HG03469 (cell line): ENCODE measurements at regions not wholly inside any gene's neighbourhood (a gene's known extent, or its start where the extent isn't known, plus 50 kb on each side); places are given as distances from the start of the nearest gene placed in this dataset.

ENCODE experiments used
- ATAC-seq: cut with Tn5 transposase; IDR thresholded peaks from one replicate; pipeline ENCODE4 v1.9.1; 2021; ENCODE audit warnings: mild to moderate bottlenecking, moderate library complexity, moderate number of reproducible peaks; ENCODE audit not compliant: unreplicated experiment

- no peak for ATAC-seq
These were observed 322.5 kb upstream of the POM121L12 start for GRCh38 chr7:52712938-52713337.

DNA sequence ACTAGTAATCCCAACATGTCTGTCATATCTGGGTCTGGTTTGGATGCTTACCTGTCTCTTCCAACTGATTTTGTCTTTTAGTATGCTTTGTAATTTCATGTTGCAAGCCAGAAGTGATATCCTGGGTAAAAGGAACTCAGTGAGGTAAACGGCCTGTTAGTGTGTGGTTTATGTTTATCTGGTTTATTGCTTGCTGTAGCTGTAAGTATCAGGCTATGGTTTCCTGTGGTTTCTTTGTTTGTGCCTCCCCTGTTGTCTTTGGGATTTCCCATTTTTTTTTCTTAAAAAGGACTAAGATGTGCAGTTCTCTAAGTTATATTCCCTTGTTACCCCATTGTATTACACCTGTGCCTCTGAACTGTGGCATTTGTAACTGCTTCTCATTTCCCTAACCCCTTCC is 323.5 kb upstream of the POM121L12 start:
- no peak for ATAC-seq

DNA sequence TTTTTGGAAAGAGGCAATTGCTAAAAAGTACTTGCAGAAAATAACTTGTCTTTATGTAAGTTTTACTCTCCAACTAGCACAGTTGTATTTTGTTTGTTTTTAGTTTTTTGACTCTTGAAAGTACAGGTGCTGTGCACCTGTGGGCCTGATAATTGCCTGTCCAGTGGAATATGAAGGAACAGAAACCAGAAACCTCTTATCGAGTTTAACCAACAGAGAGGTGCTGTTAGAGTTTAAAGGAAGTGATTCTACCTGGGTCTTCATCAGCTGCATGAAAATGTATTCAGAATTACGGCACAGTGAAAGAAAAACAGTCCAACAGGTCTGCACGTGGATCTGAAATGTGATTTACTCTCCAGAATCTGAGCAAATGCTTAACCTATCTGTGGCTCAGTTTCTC is 326.6 kb upstream of the POM121L12 start:
- no peak for ATAC-seq

GRCh38 chr7:52705768-52706167 is 329.7 kb upstream of the POM121L12 start:
- ATAC-seq = no peak

DNA sequence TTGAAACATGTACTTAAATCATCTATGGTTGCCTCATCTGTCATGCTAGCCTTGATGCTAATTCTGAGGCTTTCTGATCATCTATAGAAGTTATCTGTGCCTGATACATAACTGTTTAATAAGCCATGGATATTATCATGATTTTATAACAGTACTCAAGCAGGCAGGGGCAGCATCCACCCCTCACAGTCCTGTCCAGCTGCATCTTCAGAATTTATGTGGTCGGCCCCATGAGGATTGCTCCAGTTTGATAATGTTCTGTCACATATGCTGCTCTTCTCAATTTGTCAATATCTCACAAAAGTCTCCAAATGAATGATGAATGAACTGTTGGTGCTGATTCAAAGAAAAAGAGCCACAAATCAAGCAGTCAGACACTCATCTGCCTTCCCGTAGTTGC is 335.1 kb upstream of the POM121L12 start:
- no peak for ATAC-seq

DNA sequence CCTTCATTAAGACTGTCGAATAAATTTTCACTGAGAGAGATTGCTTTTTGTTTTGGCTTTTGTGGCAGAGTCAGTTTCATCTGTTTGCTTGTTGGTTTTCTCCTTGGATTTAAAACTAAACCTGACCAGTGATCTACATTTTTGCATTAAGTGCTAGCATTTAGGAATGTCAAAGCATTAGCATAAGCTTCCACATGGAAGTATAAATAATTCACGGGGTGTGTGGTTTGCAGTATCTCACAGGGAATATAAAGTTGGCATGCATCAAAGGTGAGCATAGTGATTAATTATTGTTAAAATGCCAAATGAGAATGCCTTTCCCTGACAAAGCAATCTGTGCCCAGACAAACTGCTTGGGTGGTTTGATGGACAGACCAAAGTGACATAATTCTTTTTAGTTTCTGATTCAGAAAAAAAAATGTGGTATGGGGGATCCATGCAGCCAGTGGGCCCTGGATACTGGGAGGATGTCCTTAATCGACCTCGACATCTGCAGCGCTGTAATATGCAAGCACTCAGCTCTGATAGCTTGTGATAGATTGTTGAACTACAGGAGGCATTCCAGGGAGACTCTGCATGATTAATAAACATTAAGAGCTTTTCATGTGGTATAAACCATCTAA is 339.3 kb upstream of the POM121L12 start:
- ATAC-seq = no peak

DNA sequence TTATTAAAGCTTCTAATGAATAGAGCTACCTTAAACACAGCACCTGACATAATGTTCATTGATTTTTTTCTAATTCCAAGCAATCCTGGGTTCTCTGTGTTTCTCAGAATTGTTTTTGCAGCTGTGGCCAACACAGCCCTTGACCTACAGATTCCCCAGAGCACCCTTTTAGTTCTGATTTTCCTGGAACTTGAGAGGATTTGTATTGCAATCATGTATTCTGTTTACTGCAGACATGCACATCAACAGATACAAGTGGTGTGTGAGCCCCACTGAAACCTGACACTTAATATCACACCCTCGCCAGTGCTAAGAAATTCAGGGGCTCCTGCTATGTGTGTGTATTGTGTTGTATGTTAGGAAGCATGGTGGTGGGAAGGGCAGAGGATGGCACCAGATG is 344.2 kb upstream of the POM121L12 start:
- ATAC-seq = no peak

DNA sequence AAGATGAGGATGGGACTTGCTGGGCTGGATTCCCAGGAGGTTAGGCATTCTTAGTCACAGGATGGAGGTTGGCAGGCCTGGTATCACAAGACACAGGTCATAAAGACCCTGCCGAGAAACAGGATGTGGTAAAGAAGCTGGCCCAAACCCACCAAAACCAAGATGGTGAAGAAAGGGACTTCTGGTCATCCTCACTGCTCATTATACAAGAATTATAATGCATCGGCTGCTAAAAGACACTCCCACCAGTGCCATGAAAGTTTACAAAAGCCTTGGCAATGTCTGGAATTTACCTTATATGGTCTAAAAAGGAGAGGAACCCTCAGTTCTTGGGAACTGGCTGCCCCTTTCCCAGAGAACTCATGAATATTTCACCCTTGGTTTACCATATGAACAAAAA is 345.5 kb upstream of the POM121L12 start:
- no peak for ATAC-seq

- no peak for ATAC-seq
These were observed 350.1 kb upstream of the POM121L12 start for GRCh38 chr7:52685333-52685732.

DNA sequence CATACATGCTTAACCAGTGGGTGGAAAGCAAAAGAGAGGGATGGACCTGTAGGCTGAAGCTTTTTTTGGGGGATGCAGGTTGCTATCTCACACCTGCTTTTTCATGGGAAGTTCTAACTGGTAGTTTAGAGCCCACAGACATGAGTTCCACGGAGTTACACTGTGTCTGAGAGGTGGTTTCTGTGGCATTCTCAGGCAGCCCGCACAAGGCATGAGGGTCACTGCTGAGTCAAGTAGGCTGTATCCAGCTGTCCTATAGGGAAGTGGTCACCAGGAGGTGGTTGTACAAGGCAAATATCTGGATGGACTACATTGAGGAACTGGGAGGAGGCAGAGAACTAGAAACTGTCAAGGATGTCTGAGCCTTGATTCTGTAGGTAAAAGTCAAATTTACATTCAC is 351.0 kb upstream of the POM121L12 start:
- ATAC-seq = no peak

GRCh38 chr7:52682993-52683392 is 352.4 kb upstream of the POM121L12 start:
- no peak for ATAC-seq

GRCh38 chr7:52670608-52671225 is 364.7 kb upstream of the POM121L12 start:
- no peak for ATAC-seq

DNA sequence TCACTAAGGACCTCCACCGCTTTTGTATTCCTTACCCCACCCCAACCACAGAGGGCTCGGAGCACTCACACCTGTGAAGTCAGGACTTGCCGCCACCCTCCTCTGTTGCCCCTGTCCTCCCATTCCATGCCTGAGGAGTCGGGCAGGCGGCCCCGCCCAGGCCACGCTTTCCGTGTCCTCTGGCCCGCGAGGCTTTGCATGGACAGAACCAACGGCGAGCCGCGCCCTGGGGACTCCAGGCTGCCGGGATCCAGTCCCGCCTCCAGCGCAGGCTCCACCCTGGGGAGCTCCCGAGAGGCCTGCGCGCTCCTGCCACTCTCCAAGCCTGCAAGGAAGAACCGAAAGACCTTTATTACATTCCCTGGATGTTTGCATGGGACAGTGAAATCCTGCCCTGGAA is 366.4 kb upstream of the POM121L12 start:
- no peak for ATAC-seq

GRCh38 chr7:52668435-52668834 is 367.0 kb upstream of the POM121L12 start:
- no peak for ATAC-seq

DNA sequence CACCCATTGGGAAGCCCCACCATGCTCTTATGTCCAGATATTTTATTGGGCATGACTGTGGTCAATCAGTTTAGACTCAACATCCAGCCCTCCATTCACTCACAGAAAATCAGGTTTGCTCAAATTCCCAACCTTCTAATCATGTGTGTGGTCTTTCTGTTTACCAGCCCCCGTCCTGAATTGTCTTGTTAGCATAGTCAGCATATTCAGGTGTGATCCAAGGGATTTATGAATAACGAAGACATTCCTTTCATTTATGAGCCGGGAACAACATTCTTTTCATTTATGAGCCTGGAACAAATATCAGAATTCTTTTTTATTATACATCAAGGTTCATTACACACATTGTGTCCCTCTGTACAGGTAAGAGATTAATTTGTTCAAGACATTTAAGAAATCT is 376.3 kb upstream of the POM121L12 start:
- no peak for ATAC-seq

DNA sequence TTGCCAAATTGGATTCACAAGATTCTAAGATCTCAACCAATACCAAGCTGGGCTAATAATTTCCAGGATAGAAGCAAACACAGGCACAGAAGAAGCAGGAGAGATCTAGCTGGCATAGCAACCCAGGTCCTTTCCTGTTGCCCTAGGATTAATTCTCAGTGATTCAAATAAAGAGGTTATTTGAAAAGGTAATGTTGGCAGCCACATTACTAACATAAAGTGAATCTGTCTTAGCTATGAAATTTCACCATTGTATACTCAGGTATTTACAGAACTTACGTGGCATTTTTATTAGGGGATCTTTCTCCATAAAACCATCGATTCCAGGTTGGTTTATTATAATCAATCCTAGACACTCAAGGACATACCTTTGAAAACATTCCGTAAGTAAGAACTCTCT is 379.3 kb upstream of the POM121L12 start:
- ATAC-seq = no peak

DNA sequence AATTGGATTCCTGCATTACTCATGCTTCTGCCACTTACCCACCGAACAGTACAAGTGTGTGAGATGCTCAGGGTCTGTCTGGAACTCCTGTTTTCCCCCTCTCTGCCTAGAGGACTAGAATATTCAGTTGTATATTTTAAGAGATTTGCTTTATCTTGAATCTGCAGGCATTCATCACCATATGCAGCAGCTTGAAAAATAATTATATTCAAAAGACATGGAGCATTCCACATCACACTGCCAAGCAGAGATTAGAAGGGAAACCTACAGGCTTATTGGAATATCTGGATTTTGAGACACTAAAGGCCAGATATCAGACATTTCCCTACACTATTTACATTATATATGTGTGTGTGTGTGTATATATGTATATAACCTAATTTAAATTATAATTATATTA is 382.8 kb upstream of the POM121L12 start:
- ATAC-seq = no peak

GRCh38 chr7:52648872-52649271 is 386.6 kb upstream of the POM121L12 start:
- ATAC-seq = no peak

DNA sequence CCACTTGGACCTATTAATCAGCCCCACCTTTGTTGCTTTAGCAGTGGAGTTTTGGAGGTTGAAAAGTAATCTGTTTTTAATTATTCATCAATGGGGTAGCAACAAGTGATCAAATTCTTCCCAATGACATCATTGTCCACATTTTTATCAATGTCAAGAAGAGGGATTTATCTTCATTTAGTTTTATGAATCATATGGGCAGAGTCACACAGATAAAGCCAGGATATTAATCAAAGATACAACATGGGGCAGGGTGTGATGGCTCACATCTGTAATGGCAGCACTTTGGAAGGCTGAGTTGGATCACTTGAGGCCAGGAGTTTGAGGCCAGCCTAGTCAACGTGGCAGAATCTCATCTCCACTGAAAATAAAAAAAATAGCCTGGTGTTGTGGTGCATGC is 388.4 kb upstream of the POM121L12 start:
- no peak for ATAC-seq

DNA sequence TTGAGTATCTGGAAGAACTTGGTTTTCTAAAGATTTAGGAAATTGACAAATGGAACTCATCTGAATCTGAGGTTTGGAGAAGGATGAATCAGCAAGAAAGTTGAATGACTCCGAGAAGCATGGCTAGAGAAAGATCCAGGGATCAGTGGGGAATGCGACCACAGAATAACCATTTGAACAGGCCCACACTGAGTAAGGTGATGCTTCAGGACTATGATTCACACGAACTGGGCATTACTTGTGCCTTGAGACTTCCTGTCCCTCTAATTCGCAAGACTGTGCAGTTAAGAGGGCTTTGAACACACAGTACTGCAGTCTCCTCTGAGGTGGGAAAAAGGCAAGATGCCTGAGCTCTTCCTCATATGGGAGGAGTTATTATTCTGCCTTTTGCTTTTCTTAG is 395.5 kb upstream of the POM121L12 start:
- no peak for ATAC-seq

DNA sequence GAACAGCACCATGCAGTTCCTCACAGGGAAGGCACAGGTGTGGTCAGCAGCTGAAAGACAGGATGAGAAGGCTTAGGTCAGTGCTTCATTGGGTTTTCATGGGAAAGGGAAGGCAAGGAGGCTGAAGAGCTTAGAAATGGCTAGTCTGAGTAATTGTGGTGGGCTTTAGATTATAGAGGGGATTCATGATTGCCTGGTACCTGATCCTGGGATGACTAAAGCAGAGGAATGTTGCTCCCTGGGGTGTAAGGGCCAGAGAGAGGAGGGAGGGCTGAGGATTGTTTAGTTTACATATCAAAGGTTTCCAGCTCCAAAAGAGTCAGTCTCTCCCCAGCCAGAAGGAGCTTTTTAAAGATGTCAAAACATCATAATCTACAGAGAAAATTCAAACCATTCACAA is 396.3 kb upstream of the POM121L12 start:
- ATAC-seq = no peak

DNA sequence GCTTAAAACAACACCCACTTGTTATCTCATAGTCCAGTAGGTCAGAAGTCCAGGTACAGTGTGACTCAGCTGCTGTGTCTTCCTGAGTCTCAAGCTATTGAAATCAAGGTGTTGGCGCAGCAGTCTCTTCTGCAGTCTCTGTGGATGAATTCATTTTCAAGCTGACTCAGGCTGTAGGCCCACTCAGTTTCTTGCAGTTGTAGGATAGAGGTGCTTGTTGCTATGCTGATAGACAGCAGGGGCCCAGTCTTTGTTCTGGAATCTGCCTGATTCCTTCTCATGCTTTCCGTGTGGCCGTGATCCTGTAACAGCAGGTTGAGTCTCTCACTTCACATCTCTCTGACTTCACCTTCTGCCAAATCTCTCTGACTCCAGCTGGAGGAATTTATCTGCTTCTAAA is 400.4 kb upstream of the POM121L12 start:
- ATAC-seq = no peak

GRCh38 chr7:52620849-52621248 is 414.6 kb upstream of the POM121L12 start:
- ATAC-seq = no peak
